ENCODE measurements at regions not wholly inside any gene's neighbourhood (a gene's known extent, or its start where the extent isn't known, plus 50 kb on each side); places are given as distances from the start of the nearest gene placed in this dataset.

DNA sequence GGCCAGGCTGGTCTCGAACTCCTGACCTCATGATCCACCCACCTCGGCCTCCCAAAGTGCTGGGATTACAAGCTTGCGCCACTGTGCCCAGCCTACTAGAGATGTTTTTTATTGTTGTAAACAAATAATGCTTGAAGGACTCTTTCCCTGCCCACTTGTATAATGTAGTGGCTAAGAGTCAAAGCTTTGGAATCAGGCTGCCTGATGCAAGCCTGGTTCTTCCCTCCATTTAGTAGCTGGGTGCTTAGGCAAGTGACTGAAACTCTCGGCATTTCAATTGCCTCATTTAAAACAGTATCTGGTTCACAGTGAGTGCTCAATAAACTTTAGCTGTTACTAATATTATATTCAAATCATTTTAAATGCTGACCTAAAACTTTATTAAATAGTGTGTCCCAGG is 144.2 kb upstream of the FOXN2 start:
- TF ChIP-seq, protein P1, sequence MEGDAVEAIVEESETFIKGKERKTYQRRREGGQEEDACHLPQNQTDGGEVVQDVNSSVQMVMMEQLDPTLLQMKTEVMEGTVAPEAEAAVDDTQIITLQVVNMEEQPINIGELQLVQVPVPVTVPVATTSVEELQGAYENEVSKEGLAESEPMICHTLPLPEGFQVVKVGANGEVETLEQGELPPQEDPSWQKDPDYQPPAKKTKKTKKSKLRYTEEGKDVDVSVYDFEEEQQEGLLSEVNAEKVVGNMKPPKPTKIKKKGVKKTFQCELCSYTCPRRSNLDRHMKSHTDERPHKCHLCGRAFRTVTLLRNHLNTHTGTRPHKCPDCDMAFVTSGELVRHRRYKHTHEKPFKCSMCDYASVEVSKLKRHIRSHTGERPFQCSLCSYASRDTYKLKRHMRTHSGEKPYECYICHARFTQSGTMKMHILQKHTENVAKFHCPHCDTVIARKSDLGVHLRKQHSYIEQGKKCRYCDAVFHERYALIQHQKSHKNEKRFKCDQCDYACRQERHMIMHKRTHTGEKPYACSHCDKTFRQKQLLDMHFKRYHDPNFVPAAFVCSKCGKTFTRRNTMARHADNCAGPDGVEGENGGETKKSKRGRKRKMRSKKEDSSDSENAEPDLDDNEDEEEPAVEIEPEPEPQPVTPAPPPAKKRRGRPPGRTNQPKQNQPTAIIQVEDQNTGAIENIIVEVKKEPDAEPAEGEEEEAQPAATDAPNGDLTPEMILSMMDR (IDR thresholded peaks at IDR 0.05) = no peak
- TF ChIP-seq POLR2A (IDR thresholded peaks at IDR 0.05) = no peak
